ENCODE measurements at regions not wholly inside any gene's neighbourhood (a gene's known extent, or its start where the extent isn't known, plus 50 kb on each side); places are given as distances from the start of the nearest gene placed in this dataset.

GRCh38 chr21:35478161-35479064 is 429.3 kb upstream of the RUNX1 start:
- no peak for TF ChIP-seq EZH2phosphoT487 (IDR thresholded peaks at IDR 0.05; ENCODE audit: borderline replicate concordance)
- no peak for TF ChIP-seq CTCF (conservative IDR thresholded peaks at IDR 0.05; ENCODE audit: low read length)
- H3K27me3 ChIP-seq (ENCODE audit: insufficient read depth, low read length, poor library complexity, severe bottlenecking) = peaks cover 14% of the 10 kb centered on the region
- H3K4me1 ChIP-seq (ENCODE audit: insufficient read depth, low read length, poor library complexity, severe bottlenecking) = no peaks in the 10 kb centered on the region
- H3K4me2 ChIP-seq (ENCODE audit: low read depth, low read length, poor library complexity, severe bottlenecking) = no peak overlapping the region
- no peaks in the 10 kb centered on the region for H3K36me3 ChIP-seq (ENCODE audit: insufficient read depth, low read length)
- no peaks in the 10 kb centered on the region for H3K9me3 ChIP-seq (ENCODE audit: insufficient read depth, low read depth, low read length)
- H3F3A ChIP-seq (ENCODE audit: low read depth) = no peaks in the 10 kb centered on the region
- H3K9me2 ChIP-seq (replicated peaks; ENCODE audit: low read depth, low read length) = no peaks in the 10 kb centered on the region
- no peak overlapping the region for H3K9ac ChIP-seq (ENCODE audit: low read depth, low read length, poor library complexity, severe bottlenecking)
- no peaks in the 10 kb centered on the region for H3K79me2 ChIP-seq (ENCODE audit: insufficient read depth, low read length)
- H3K4me3 ChIP-seq (ENCODE audit: low read length, poor library complexity, severe bottlenecking) = no peak overlapping the region
- H4K20me1 ChIP-seq (ENCODE audit: insufficient read depth, low read length, poor library complexity, severe bottlenecking) = no peaks in the 10 kb centered on the region
- no peak overlapping the region for H2AFZ ChIP-seq (ENCODE audit: low read length)

- H3K36me3 ChIP-seq (ENCODE audit: insufficient read depth, low read length) = no peaks in the 10 kb centered on the region
- no peaks in the 10 kb centered on the region for H4K20me1 ChIP-seq (ENCODE audit: insufficient read depth, low read length, poor library complexity, severe bottlenecking)
- H2AFZ ChIP-seq (ENCODE audit: low read length) = no peak overlapping the region
- no peaks in the 10 kb centered on the region for H3F3A ChIP-seq (ENCODE audit: low read depth)
- no peak overlapping the region for H3K4me2 ChIP-seq (ENCODE audit: low read depth, low read length, poor library complexity, severe bottlenecking)
- H3K9ac ChIP-seq (ENCODE audit: low read depth, low read length, poor library complexity, severe bottlenecking) = no peak overlapping the region
- H3K4me1 ChIP-seq (ENCODE audit: insufficient read depth, low read length, poor library complexity, severe bottlenecking) = no peaks in the 10 kb centered on the region
- TF ChIP-seq EZH2phosphoT487 (IDR thresholded peaks at IDR 0.05; ENCODE audit: borderline replicate concordance) = no peak
- no peak for TF ChIP-seq CTCF (conservative IDR thresholded peaks at IDR 0.05; ENCODE audit: low read length)
- no peaks in the 10 kb centered on the region for H3K9me3 ChIP-seq (ENCODE audit: insufficient read depth, low read depth, low read length)
- peaks cover 14% of the 10 kb centered on the region for H3K27me3 ChIP-seq (ENCODE audit: insufficient read depth, low read length, poor library complexity, severe bottlenecking)
- H3K79me2 ChIP-seq (ENCODE audit: insufficient read depth, low read length) = no peaks in the 10 kb centered on the region
- H3K4me3 ChIP-seq (ENCODE audit: low read length, poor library complexity, severe bottlenecking) = no peak overlapping the region
- H3K9me2 ChIP-seq (replicated peaks; ENCODE audit: low read depth, low read length) = no peaks in the 10 kb centered on the region
Measured at GRCh38 chr21:35477622-35478021, 428.5 kb upstream of the RUNX1 start.

GRCh38 chr21:35476621-35477395 is 427.7 kb upstream of the RUNX1 start:
- Histone ChIP-seq H3K4me2 (ENCODE audit: low read depth, low read length, poor library complexity, severe bottlenecking) (no peak overlapping the region), H3K36me3 (ENCODE audit: insufficient read depth, low read length) (no peaks in the 10 kb centered on the region), H3K9me3 (ENCODE audit: insufficient read depth, low read depth, low read length) (no peaks in the 10 kb centered on the region), H3F3A (ENCODE audit: low read depth) (no peaks in the 10 kb centered on the region), H3K4me1 (ENCODE audit: insufficient read depth, low read length, poor library complexity, severe bottlenecking) (no peaks in the 10 kb centered on the region), H3K27me3 (ENCODE audit: insufficient read depth, low read length, poor library complexity, severe bottlenecking) (peaks cover 18% of the 10 kb centered on the region), H2AFZ (ENCODE audit: low read length) (no peak overlapping the region), H3K9ac (ENCODE audit: low read depth, low read length, poor library complexity, severe bottlenecking) (no peak overlapping the region), H3K4me3 (ENCODE audit: low read length, poor library complexity, severe bottlenecking) (no peak overlapping the region), H4K20me1 (ENCODE audit: insufficient read depth, low read length, poor library complexity, severe bottlenecking) (no peaks in the 10 kb centered on the region), H3K9me2 (replicated peaks; ENCODE audit: low read depth, low read length) (no peaks in the 10 kb centered on the region), H3K79me2 (ENCODE audit: insufficient read depth, low read length) (no peaks in the 10 kb centered on the region)
- TF ChIP-seq EZH2phosphoT487 (IDR thresholded peaks at IDR 0.05; ENCODE audit: borderline replicate concordance) (no peak), CTCF (conservative IDR thresholded peaks at IDR 0.05; ENCODE audit: low read length) (no peak)
